DND-41 (cell line): ENCODE measurements at regions not wholly inside any gene's neighbourhood (a gene's known extent, or its start where the extent isn't known, plus 50 kb on each side); places are given as distances from the start of the nearest gene placed in this dataset.

Experiments used
- ATAC-seq: fragments of 200-7000 bp; cut with Tn5 transposase; 3 replicates; pipeline ENCODE4 v1.9.1; 2021; ENCODE audit warnings: low read depth; ENCODE audit not compliant: insufficient read depth
- DNase-seq: peaks from one replicate; pipeline ENCODE4 v3.0.0-alpha.2; 2020
- H2AFZ ChIP-seq: 2 replicates; pipeline ENCODE4 v1.6.0; 2012; ENCODE audit warnings: low read depth, low read length
- H3K27ac ChIP-seq: 2 replicates; pipeline ENCODE4 v1.5.1; 2012; ENCODE audit warnings: low read length, inconsistent platforms
- H3K27me3 ChIP-seq: fragments of 200-600 bp; sonication (generic); 2 replicates; pipeline ENCODE4 v1.6.0; 2012; ENCODE audit warnings: low read length, mild to moderate bottlenecking, inconsistent platforms; ENCODE audit not compliant: insufficient read depth, poor library complexity
- H3K36me3 ChIP-seq: 2 replicates; pipeline ENCODE4 v1.5.1; 2012; ENCODE audit warnings: low read length, inconsistent platforms; ENCODE audit not compliant: insufficient read depth
- H3K4me1 ChIP-seq: 2 replicates; pipeline ENCODE4 v1.5.1; 2012; ENCODE audit warnings: mild to moderate bottlenecking, low read length; ENCODE audit not compliant: insufficient read depth
- H3K4me2 ChIP-seq: 2 replicates; pipeline ENCODE4 v1.6.0; 2012; ENCODE audit warnings: mild to moderate bottlenecking, moderate library complexity, low read length, inconsistent platforms; ENCODE audit not compliant: insufficient read depth
- H3K4me3 ChIP-seq, 2 experiments: fragments of 200-600 bp in 1 of 2; shearing (Covaris generic) in 1 of 2; 2 replicates each; pipeline ENCODE4 v1.5.1; 2012 to 2016; ENCODE audit warnings: inconsistent platforms in 2 of 2, low read length in 2 of 2, mild to moderate bottlenecking in 2 of 2, low read depth in 1 of 2, moderate library complexity in 1 of 2
- H3K79me2 ChIP-seq: 2 replicates; pipeline ENCODE4 v1.6.0; 2012; ENCODE audit warnings: low read length, inconsistent platforms; ENCODE audit not compliant: insufficient read depth
- H3K9ac ChIP-seq: 2 replicates; pipeline ENCODE4 v1.6.0; 2012; ENCODE audit warnings: low read depth, mild to moderate bottlenecking, inconsistent platforms, low read length, moderate library complexity
- H3K9me3 ChIP-seq: 2 replicates; pipeline ENCODE4 v1.5.1; 2012; ENCODE audit warnings: low read length, moderate library complexity, mild to moderate bottlenecking, inconsistent platforms; ENCODE audit not compliant: insufficient read depth, severe bottlenecking
- H4K20me1 ChIP-seq: 2 replicates; pipeline ENCODE4 v1.6.0; 2012; ENCODE audit warnings: low read length; ENCODE audit not compliant: insufficient read depth
- EZH2 ChIP-seq: IDR thresholded peaks from 3 replicates; pipeline ENCODE4 v1.6.1; 2012; ENCODE audit warnings: borderline replicate concordance, low read depth, mild to moderate bottlenecking, moderate library complexity, low read length, inconsistent platforms; ENCODE audit not compliant: severe bottlenecking
- TF ChIP-seq, protein P1 (sequence below): IDR thresholded peaks from 2 replicates; pipeline ENCODE4 v1.5.1; 2012; ENCODE audit warnings: borderline replicate concordance, low read length, moderate library complexity, mild to moderate bottlenecking; ENCODE audit not compliant: poor library complexity, severe bottlenecking; ENCODE audit errors: extremely low read depth

- no peak for TF ChIP-seq EZH2
- TF ChIP-seq, protein P1, sequence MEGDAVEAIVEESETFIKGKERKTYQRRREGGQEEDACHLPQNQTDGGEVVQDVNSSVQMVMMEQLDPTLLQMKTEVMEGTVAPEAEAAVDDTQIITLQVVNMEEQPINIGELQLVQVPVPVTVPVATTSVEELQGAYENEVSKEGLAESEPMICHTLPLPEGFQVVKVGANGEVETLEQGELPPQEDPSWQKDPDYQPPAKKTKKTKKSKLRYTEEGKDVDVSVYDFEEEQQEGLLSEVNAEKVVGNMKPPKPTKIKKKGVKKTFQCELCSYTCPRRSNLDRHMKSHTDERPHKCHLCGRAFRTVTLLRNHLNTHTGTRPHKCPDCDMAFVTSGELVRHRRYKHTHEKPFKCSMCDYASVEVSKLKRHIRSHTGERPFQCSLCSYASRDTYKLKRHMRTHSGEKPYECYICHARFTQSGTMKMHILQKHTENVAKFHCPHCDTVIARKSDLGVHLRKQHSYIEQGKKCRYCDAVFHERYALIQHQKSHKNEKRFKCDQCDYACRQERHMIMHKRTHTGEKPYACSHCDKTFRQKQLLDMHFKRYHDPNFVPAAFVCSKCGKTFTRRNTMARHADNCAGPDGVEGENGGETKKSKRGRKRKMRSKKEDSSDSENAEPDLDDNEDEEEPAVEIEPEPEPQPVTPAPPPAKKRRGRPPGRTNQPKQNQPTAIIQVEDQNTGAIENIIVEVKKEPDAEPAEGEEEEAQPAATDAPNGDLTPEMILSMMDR: peak; percentile 19
- DNase-seq (no peak), ATAC-seq (no peak)
Observed at GRCh38 chr2:7363906-7364305, 446.7 kb downstream of the RNF144A start.

DNA sequence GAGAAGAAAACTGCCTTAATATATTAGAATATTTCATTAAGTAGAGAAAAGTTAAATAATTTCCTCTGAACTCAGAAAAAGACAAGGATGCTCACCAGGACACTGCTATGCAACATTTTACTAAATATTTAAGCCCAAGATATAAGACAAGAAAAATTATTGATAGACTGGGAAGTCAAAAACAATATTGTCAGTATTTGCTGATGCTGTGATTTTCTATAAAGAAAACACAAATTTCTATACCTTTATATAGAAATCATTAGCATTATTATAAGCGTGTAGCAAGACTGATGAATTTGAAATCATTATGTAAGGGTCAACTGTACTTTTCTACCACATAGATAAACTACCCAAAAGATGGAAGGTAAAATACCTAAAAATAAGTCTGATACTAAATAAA lies 451.0 kb downstream of the RNF144A start:
- Histone ChIP-seq H3K4me3 (no peak overlapping the region), H3K9ac (no peak overlapping the region), H3K4me2 (no peak overlapping the region), H3K27ac (no peak overlapping the region), H3K27me3 (no peaks in the 10 kb centered on the region), H3K79me2 (no peaks in the 10 kb centered on the region), H2AFZ (no peak overlapping the region), H3K4me1 (no peaks in the 10 kb centered on the region), H3K9me3 (no peaks in the 10 kb centered on the region), H4K20me1 (no peaks in the 10 kb centered on the region), H3K36me3 (no peaks in the 10 kb centered on the region)
- TF ChIP-seq, protein P1: no peak
- no peak for TF ChIP-seq EZH2
- ATAC-seq (no peak), DNase-seq (no peak)

More at GRCh38 chr2:7363906-7364305, 446.7 kb downstream of the RNF144A start:
- H3K9me3 ChIP-seq: no peaks in the 10 kb centered on the region
- no peak overlapping the region for H3K27ac ChIP-seq
- no peaks in the 10 kb centered on the region for H3K79me2 ChIP-seq
- H3K36me3 ChIP-seq: no peaks in the 10 kb centered on the region
- no peaks in the 10 kb centered on the region for H3K4me1 ChIP-seq
- H3K4me2 ChIP-seq: no peak overlapping the region
- H3K9ac ChIP-seq: no peak overlapping the region
- H2AFZ ChIP-seq: no peak overlapping the region
- H3K27me3 ChIP-seq: no peaks in the 10 kb centered on the region
- H4K20me1 ChIP-seq: no peaks in the 10 kb centered on the region
- no peak overlapping the region for H3K4me3 ChIP-seq

GRCh38 chr2:7373156-7373555 lies 455.9 kb downstream of the RNF144A start:
- H2AFZ ChIP-seq: no peak overlapping the region
- DNase-seq (no peak), ATAC-seq (no peak)
- H3K4me3 ChIP-seq: no peak overlapping the region
- H3K79me2 ChIP-seq: no peaks in the 10 kb centered on the region
- H3K9me3 ChIP-seq: no peaks in the 10 kb centered on the region
- H3K36me3 ChIP-seq: no peaks in the 10 kb centered on the region
- no peaks in the 10 kb centered on the region for H4K20me1 ChIP-seq
- no peak overlapping the region for H3K9ac ChIP-seq
- no peak overlapping the region for H3K27ac ChIP-seq
- no peak overlapping the region for H3K4me2 ChIP-seq
- no peaks in the 10 kb centered on the region for H3K4me1 ChIP-seq
- TF ChIP-seq, protein P1: no peak
- no peak for TF ChIP-seq EZH2
- H3K27me3 ChIP-seq: no peaks in the 10 kb centered on the region

GRCh38 chr2:7375901-7376300 lies 458.7 kb downstream of the RNF144A start:
- no peaks in the 10 kb centered on the region for H3K79me2 ChIP-seq
- H3K27ac ChIP-seq: no peak overlapping the region
- H3K4me3 ChIP-seq: no peak overlapping the region
- H4K20me1 ChIP-seq: no peaks in the 10 kb centered on the region
- H3K4me1 ChIP-seq: no peaks in the 10 kb centered on the region
- H3K4me2 ChIP-seq: no peak overlapping the region
- ATAC-seq: no peak
- no peak for TF ChIP-seq EZH2
- TF ChIP-seq, protein P1: no peak
- H3K9ac ChIP-seq: no peak overlapping the region
- no peaks in the 10 kb centered on the region for H3K27me3 ChIP-seq
- no peaks in the 10 kb centered on the region for H3K9me3 ChIP-seq
- H3K36me3 ChIP-seq: no peaks in the 10 kb centered on the region
- no peak overlapping the region for H2AFZ ChIP-seq
- no peak for DNase-seq
